ENCODE measurements at regions not wholly inside any gene's neighbourhood (a gene's known extent, or its start where the extent isn't known, plus 50 kb on each side); places are given as distances from the start of the nearest gene placed in this dataset.

DNA sequence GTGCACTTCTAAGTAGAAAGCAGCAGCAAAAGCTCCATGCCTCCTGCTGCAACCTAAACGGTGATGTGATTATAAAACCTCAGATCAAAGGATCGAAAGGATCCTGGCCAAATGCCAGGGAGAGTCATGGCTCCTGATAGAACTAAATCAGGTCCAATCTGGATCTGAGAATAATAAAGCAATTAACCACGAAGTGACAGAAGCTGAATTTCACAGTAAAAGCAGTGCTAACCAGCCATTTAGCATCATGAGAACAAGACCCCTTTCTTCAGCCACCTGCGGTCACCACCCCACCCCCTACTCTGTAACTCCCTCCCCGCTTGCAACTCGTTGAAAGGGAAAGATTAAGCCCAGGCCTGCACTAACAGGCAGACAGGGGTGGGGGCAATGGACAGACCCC lies 748.7 kb downstream of the BCL11A start:
- TF ChIP-seq, protein P1, sequence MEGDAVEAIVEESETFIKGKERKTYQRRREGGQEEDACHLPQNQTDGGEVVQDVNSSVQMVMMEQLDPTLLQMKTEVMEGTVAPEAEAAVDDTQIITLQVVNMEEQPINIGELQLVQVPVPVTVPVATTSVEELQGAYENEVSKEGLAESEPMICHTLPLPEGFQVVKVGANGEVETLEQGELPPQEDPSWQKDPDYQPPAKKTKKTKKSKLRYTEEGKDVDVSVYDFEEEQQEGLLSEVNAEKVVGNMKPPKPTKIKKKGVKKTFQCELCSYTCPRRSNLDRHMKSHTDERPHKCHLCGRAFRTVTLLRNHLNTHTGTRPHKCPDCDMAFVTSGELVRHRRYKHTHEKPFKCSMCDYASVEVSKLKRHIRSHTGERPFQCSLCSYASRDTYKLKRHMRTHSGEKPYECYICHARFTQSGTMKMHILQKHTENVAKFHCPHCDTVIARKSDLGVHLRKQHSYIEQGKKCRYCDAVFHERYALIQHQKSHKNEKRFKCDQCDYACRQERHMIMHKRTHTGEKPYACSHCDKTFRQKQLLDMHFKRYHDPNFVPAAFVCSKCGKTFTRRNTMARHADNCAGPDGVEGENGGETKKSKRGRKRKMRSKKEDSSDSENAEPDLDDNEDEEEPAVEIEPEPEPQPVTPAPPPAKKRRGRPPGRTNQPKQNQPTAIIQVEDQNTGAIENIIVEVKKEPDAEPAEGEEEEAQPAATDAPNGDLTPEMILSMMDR (conservative IDR thresholded peaks at IDR 0.05), result no peak
- TF ChIP-seq EZH2 (IDR thresholded peaks at IDR 0.05; ENCODE audit: low read depth), result no peak

Measured in PC-9 (cell line).